H54 (cell line): ENCODE measurements at regions not wholly inside any gene's neighbourhood (a gene's known extent, or its start where the extent isn't known, plus 50 kb on each side); places are given as distances from the start of the nearest gene placed in this dataset.

Source experiments
- DNase-seq: peaks from one replicate; pipeline ENCODE4 v3.0.0; 2011; ENCODE audit warnings: low spot score, mixed read lengths; ENCODE audit not compliant: insufficient read length
- FAIRE-seq: peaks from 3 replicates; lab custom pipeline; 2011; peaks lifted over from hg19 to GRCh38; lab: Jason Lieb, UNC
- POLR2A ChIP-seq: IDR thresholded peaks from 2 replicates; pipeline ENCODE4 v1.6.1; 2011; ENCODE audit warnings: low read depth, mild to moderate bottlenecking, low read length

DNA sequence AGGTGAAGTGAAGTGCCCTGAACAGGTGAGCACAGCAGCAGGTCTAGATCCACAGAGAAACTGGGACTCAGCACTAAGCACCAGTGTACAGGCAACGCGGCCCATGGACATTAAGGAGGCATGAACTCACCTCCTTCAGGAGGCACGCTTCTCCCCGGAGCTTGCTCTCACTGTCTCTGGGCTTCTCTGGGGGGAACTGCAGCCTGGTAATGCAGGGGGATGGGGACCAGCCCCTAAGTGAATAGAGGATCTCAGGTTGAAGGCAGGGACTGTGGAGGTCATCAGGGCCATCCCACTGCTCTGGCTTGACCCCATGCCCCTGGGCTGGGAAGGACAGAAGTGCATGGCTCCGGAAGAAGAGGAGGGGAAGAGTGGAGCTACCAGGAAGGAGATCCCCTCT is 495.6 kb upstream of the B3GAT1 start:
- FAIRE-seq = no peak
- no peak for DNase-seq
- TF ChIP-seq POLR2A = no peak

DNA sequence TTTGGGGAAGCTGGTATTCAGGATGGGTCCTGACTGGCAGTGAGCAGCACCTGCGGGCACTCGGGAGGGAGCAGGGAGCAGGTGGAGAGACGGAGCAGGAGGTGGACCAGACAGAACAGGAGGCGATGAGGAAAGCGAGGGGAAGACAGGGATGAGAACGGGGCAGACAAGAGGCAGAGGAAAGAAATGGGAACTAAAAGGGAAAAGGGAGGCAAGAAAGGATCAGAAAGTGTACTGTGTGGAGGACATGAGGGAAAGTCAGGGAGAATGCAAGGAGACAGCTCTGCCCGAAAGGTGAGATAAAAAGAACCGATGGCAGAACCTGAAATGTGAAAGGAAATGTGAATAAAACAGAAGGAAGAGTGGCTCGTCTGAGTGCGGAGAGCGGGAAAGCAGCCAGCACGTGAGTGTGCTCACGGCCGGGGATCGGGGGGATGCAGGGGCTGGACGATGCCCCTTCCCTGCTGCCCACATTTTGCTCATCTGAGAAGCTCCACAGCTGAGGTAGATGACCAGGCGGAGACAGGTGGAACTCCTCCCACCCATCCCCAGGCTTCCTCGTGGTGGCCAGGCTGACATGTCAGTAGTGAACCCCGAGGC is 494.4 kb upstream of the B3GAT1 start:
- no peak for TF ChIP-seq POLR2A
- DNase-seq (no peak), FAIRE-seq (no peak)

DNA sequence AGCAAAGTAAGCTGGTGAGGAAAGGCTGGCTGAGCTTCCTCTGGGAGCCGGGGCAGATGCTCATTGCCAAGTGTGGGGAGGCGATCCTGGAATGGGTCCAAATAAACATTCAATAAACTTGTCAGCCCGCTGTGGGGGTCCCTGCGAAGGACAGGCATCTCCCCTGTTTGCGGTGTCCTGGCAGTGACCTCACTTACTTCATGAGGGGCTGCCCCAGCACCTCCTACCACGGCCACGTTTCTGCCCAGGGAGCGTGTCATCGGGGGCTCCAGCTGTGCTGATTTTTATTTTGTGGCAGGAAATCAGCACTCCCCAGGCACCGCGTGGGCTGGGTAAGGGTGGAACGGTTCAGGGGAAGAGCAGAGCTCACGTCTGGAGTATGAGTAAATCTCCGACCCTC is 493.9 kb upstream of the B3GAT1 start:
- DNase-seq (no peak), FAIRE-seq (no peak)
- no peak for TF ChIP-seq POLR2A

DNA sequence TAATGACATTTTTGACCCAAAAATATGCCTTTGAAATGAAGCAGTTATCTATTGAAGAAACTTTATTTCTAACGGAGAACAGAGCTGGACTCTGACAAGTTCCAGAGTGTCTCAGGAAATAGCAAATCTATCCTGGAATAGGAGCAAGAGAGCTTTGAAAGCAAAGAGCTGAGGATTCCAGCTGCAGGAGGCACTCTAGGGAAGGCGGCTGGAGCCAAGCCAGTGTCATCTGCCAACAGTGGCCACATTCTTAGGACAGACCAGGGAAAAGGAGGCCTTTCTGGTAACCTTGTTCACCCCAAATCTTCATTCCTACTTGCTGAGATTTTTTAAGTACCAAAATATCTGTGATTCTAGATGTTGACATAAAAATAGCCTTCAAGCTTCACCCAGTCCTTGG is 493.5 kb upstream of the B3GAT1 start:
- DNase-seq (no peak), FAIRE-seq (no peak)
- TF ChIP-seq POLR2A = no peak

DNA sequence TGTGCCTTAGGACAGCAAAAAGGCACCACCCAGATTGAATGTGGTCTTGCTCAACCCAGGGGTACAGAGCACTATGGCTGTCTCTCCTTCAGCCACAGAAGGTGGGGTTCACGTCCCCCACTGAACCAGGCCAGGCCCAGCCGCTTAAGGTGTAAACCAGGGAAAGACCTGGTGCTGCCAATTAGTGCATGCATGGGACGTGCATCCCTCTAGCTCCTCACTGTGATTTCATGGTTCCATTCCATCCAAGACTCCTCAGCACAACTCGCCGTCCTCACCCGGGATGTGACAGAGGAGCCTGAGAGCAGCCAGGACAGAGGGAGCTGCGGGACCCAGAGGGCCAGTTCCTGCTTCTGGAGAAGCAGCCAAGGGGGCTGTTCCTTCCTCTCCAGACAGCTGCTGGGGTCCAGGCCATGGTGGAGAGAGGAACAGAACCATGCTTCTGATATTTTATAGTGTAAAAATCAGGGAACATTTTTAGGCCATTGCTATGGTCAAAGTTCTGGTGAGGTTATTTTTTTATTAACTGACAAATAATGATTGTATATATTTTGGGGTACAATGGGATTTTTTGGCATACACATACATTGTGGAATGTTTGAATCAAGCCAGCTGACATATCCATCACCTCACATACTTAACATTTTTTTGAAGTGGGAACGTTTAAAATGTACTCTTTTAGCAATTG is 492.2 kb upstream of the B3GAT1 start:
- TF ChIP-seq POLR2A = no peak
- DNase-seq (no peak), FAIRE-seq (no peak)

DNA sequence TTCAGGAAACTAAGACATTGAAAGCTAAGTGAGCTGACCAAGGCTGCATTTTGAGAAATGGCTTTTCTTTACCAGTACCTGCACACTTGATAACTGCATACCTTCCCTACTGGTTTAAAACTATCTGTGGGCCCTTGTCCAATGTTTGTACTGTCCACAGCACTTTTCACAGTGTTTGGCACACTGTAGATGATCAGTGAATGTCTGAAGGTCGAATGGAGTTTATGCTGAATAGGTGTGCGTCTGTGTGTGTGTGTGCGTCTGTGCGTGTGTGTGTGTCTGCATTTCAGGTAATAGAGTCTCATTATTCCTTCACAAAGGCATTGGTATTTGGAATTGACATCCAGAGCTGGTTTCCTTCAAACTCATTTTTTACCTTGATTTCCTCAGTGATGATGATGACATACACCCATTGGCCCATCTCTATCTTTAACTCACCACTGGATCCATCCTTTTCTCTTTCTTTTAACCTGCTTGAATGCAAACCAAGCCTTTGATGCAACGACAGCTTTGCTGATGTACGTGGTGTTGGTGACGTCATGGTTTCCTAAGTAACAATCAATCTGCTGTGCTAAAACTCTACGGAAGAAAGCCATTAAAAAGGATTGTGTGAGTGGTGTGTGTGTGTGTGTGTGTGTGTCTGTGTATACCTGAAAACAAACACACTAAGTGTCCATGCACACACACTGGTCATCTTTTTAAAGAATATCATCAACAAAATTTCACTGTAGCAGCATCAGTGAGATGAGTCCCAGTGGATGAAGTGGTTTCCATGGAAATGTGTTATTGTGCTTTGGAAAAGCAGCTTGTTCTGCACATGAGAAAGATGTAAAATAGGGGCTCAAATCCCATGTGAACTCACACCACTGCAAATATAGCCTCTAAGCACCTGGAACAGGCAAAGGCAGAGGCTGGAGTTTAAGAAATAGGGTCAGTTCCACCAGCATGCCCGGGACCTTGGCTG is 490.2 kb upstream of the B3GAT1 start:
- TF ChIP-seq POLR2A = no peak
- DNase-seq (no peak), FAIRE-seq (no peak)

DNA sequence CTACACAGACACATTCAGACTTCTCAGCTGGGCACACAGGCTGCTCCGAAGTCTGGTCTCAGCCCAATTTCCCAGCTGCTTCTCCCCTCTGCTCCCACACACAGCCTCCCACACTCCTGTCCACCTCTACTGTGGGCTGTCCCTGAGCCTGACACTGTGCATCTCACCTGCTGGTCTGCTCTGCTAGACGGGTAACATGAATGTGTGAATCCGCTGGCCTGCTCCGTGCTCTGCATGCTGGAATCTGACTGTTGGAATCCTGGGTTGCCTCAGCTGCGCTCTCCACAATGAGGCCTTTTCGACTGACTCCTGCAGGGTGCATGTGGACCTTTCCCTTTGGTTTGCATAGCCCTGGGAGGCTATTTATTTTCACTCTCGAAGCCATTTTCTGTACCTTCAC is 489.5 kb upstream of the B3GAT1 start:
- DNase-seq = no peak
- TF ChIP-seq POLR2A = no peak
- no peak for FAIRE-seq

DNA sequence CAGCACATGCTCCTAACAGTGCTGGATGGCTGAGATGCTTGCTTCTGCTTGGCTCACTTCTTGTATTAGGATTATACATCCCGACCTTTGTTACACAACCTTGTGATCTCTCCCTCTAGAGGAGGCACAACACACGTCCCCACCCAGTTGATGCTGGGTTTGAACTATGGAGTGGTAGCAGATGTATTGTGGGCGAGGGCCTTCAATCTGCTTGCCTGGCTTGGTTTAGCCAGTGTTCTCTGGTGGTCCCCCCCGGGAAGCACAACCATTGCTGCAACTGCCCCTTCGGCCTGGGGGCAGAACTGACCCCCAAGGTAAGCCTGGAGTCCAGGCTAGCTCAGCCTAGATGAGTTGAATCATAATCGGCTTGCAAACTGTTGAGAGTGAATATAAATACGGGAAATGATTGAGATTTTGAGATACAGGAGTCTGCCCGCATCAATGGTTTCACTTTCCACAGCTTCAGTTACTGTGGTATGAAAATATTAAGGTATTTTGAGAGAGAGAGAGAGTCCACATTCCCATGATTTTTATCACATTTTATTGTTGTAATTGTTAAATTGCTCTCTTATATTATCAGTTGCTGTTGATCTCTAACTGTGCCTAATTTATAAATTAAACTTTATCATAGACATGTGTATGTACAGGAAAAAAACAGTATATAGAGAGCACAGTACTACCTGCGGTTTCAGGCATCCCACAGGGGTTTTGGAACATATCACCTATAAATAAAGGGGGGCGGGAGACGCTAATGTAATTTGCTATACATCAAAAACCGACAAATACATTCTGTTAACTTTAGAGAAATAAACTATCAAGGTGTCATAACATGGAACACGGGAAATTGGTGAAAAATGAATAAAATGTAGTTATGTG is 482.0 kb upstream of the B3GAT1 start:
- DNase-seq = no peak
- TF ChIP-seq POLR2A = no peak
- no peak for FAIRE-seq

DNA sequence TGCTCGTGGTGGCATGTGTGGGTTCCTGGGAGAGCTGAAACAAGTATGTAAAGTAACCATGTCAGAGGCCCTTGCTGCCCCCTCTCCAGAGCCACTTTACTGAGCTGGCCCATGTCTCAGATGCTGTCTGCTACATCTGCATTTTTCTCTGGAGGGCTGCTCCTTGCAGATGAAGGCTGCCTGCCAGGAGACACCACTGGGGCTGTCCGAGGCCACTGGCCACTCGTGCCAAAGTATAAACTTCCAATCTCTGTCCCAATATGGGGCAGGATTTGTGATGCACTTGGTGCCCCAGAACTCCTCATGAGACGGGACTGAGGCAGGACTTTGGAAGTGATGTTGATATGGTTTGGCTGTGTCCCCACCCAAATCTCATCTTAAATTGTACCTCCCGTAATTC is 478.4 kb upstream of the B3GAT1 start:
- no peak for TF ChIP-seq POLR2A
- FAIRE-seq (no peak), DNase-seq (no peak)

DNA sequence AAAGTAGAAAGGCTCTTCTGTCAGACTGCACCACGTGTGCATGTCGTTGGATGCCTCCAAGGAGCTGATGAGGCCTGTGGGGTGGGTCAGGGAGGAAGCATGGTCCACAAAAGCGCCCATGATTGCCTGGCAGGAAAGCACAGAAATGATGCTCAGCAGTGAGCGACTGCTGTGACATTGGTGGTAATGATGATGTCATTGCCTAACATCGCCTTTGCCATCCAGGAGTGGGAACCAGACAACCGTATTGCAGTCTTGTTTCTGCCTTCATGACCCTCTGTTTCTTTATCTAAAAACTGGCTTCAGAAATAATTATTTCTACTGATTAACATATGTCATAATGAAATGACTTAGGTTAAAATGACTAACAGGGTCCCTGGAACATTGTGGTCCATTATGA is 477.8 kb upstream of the B3GAT1 start:
- TF ChIP-seq POLR2A = no peak
- no peak for FAIRE-seq
- no peak for DNase-seq

DNA sequence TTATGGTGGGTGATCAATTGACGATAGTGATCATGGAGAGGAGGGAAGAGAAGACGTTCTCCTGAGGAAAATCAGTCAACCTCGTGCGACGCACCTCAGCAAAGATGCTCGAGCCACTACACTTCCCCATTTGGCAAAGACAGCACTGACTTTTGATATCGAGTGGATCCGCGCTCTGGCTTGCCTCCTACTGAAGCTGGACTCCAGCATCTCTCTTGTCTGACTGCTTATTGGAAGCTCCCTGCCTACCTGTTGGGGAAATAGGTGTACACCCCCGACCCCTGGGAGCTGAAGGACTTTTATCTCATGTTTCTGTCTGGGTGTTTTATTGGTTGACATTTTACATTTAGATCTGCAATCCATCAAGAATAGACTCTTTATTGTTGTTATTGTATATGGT is 476.8 kb upstream of the B3GAT1 start:
- no peak for TF ChIP-seq POLR2A
- FAIRE-seq = no peak
- DNase-seq = no peak

DNA sequence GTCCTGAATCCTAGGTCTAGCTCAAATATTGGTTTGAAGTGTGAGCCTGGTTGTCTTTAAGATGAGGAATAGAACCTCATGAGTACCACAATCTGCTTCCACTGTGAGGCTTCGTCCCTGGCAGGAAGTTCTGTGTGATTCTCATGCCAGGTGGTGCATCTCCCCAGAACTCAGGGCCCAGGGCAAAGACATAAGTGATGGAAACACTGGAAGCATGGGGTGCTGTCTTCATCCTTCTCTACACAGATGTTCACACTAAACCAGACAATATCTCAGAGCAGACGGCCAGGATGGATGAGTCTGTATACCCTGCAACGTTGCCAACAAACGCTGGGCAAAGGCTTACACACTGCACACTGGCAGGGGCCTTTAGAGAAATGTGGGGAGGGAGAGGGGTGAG is 475.9 kb upstream of the B3GAT1 start:
- no peak for DNase-seq
- no peak for FAIRE-seq
- TF ChIP-seq POLR2A = no peak

DNA sequence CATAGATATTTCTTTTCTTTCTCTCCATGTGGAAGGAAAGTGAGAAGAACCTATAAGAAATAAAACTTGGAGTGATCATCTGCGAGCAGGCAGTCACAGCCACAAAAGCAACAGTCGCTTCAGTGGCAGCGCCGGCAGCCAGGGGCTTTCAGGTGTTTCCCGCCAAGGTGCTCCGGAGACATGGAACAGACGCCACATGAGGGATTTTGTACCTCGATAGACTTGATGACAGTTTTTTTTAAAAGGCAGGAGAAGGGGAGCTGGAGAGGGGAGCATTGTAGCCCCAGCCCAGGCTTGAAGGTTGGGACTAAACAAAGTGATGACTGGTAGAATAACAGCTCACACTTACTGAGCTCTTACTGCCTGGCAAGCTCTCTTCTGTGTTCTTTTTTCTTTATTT is 471.4 kb upstream of the B3GAT1 start:
- no peak for TF ChIP-seq POLR2A
- FAIRE-seq (no peak), DNase-seq (no peak)

DNA sequence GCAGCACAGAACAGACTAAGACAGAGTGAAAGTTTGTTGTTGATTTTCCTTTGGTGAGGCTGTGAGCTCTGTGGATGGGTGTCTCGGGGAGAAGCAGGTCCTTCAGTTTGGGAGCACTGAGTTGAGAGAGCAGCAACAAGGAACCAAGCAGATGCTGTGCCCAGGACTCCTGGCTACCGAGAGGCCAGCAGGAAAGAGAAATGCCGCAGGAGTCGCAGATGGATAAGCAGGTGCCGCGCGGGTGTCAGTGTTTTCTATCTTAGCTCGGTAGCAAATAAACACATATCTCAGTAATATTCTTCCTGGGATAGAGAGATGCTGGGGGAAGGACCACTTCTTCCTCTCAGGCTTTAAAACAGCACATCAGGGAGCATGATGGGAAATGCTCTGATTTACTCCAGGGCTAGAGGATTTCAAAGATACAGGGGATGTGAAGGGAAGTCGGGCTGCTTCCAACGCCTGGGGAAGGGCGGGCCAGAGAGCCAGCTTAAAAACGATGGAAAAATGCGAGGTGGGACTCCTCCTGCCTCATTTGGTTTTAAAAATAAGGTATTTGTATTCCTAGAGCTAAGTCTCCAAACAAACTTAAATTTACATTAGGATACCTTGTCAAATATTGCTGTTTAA is 470.7 kb upstream of the B3GAT1 start:
- no peak for FAIRE-seq
- DNase-seq = no peak
- TF ChIP-seq POLR2A = no peak
